H9 (cell line): ENCODE measurements at regions not wholly inside any gene's neighbourhood (a gene's known extent, or its start where the extent isn't known, plus 50 kb on each side); places are given as distances from the start of the nearest gene placed in this dataset.

Experiments used
- DNase-seq: peaks from one replicate; pipeline ENCODE4 v3.0.0-alpha.2; 2017
- H2AFZ ChIP-seq: one replicate; pipeline ENCODE4 v1.6.1; 2013; ENCODE audit warnings: mild to moderate bottlenecking, low read length, control low read depth, moderate library complexity
- H2AK5ac ChIP-seq: 2 replicates; pipeline ENCODE4 v1.6.1; 2013; ENCODE audit warnings: low read length, control low read depth, mixed read lengths; ENCODE audit not compliant: insufficient read length
- H2BK120ac ChIP-seq: one replicate; pipeline ENCODE4 v1.6.1; 2013; ENCODE audit warnings: low read depth, mild to moderate bottlenecking, low read length, control low read depth, inconsistent platforms; ENCODE audit not compliant: poor library complexity, severe bottlenecking
- H2BK12ac ChIP-seq: 2 replicates; pipeline ENCODE4 v1.6.1; 2013; ENCODE audit warnings: low read length, control low read depth, mixed read lengths, low read depth; ENCODE audit not compliant: insufficient read length
- H2BK15ac ChIP-seq: 2 replicates; pipeline ENCODE4 v1.6.1; 2013; ENCODE audit warnings: low read depth, low read length, control low read depth
- H2BK20ac ChIP-seq: one replicate; pipeline ENCODE4 v1.6.1; 2013; ENCODE audit warnings: low read depth, mild to moderate bottlenecking, low read length, control low read depth, inconsistent platforms; ENCODE audit not compliant: poor library complexity, severe bottlenecking
- H2BK5ac ChIP-seq: 2 replicates; pipeline ENCODE4 v1.6.1; 2013; ENCODE audit warnings: low read length, control low read depth, mixed read lengths; ENCODE audit not compliant: insufficient read length
- H3K14ac ChIP-seq: 2 replicates; pipeline ENCODE4 v1.6.1; 2013; ENCODE audit warnings: low read length, control low read depth; ENCODE audit not compliant: insufficient read depth
- H3K18ac ChIP-seq: 2 replicates; pipeline ENCODE4 v1.6.1; 2013; ENCODE audit warnings: low read depth, mild to moderate bottlenecking, mixed read lengths, low read length, control low read depth; ENCODE audit not compliant: insufficient read length
- H3K23ac ChIP-seq: 2 replicates; pipeline ENCODE4 v1.6.1; 2013; ENCODE audit warnings: low read length, control low read depth, mixed read lengths, low read depth; ENCODE audit not compliant: insufficient read length
- H3K23me2 ChIP-seq: 2 replicates; pipeline ENCODE4 v1.6.1; 2013; ENCODE audit warnings: low read depth, mild to moderate bottlenecking, mixed read lengths, low read length, control low read depth; ENCODE audit not compliant: insufficient read length, poor library complexity, severe bottlenecking
- H3K27ac ChIP-seq: 2 replicates; pipeline ENCODE4 v1.5.1; 2013; ENCODE audit warnings: low read length, control low read depth, mixed read lengths, low read depth; ENCODE audit not compliant: insufficient read length
- H3K27me3 ChIP-seq: 2 replicates; pipeline ENCODE4 v1.6.1; 2013; ENCODE audit warnings: low read length, control low read depth, inconsistent platforms; ENCODE audit not compliant: insufficient read depth
- H3K4ac ChIP-seq: 2 replicates; pipeline ENCODE4 v1.6.1; 2013; ENCODE audit warnings: low read depth, mild to moderate bottlenecking, control low read depth, inconsistent platforms, low read length, moderate library complexity
- H3K4me1 ChIP-seq: 2 replicates; pipeline ENCODE4 v1.6.1; 2013; ENCODE audit warnings: low read length, control low read depth, inconsistent platforms; ENCODE audit not compliant: insufficient read depth
- H3K4me2 ChIP-seq: 2 replicates; pipeline ENCODE4 v1.6.1; 2013; ENCODE audit warnings: low read length, control low read depth, mixed read lengths; ENCODE audit not compliant: insufficient read length, insufficient read depth
- H3K56ac ChIP-seq: 2 replicates; pipeline ENCODE4 v1.6.1; 2013; ENCODE audit warnings: low read depth, mild to moderate bottlenecking, mixed read lengths, low read length, control low read depth; ENCODE audit not compliant: insufficient read length
- H3K79me1 ChIP-seq: 2 replicates; pipeline ENCODE4 v1.6.1; 2013; ENCODE audit warnings: low read depth, mild to moderate bottlenecking, moderate library complexity, low read length, control low read depth, inconsistent platforms; ENCODE audit not compliant: insufficient read depth, poor library complexity, severe bottlenecking
- H3K79me2 ChIP-seq: 2 replicates; pipeline ENCODE4 v1.6.1; 2013; ENCODE audit warnings: low read length, control low read depth, inconsistent platforms; ENCODE audit not compliant: insufficient read depth
- H3K9ac ChIP-seq: 2 replicates; pipeline ENCODE4 v1.6.1; 2013; ENCODE audit warnings: low read length, control low read depth, mixed read lengths; ENCODE audit not compliant: insufficient read length; ENCODE audit errors: extremely low read depth
- H3K9me3 ChIP-seq: one replicate; pipeline ENCODE4 v1.6.1; 2013; ENCODE audit warnings: low read depth, low read length, inconsistent platforms; ENCODE audit not compliant: control insufficient read depth
- H3T11ph ChIP-seq: one replicate; pipeline ENCODE4 v1.6.1; 2013; ENCODE audit warnings: mild to moderate bottlenecking, low read length, control low read depth, inconsistent platforms
- H4K20me1 ChIP-seq: one replicate; pipeline ENCODE4 v1.6.1; 2013; ENCODE audit not compliant: control insufficient read depth, insufficient read length, insufficient read depth
- H4K5ac ChIP-seq: 2 replicates; pipeline ENCODE4 v1.6.1; 2013; ENCODE audit warnings: low read depth, mild to moderate bottlenecking, mixed read lengths, low read length, control low read depth; ENCODE audit not compliant: insufficient read length
- H4K8ac ChIP-seq: replicated peaks from 2 replicates; pipeline ENCODE4 v1.6.1; 2013; ENCODE audit warnings: low read length, control low read depth, mixed read lengths, low read depth; ENCODE audit not compliant: insufficient read length
- H4K91ac ChIP-seq: 2 replicates; pipeline ENCODE4 v1.6.1; 2013; ENCODE audit warnings: low read depth, mild to moderate bottlenecking, moderate library complexity, mixed read lengths, low read length, control low read depth; ENCODE audit not compliant: insufficient read length
- H3K27ac Mint-ChIP-seq, 3 experiments: 2 replicates in 2 of 3; 3 replicates in 1 of 3; pipeline ENCODE4 v1.8.0; 2020 to 2021; ENCODE audit warnings: mixed read lengths in 3 of 3, mild to moderate bottlenecking in 1 of 3, moderate library complexity in 1 of 3
- H3K27me3 Mint-ChIP-seq: 2 replicates; pipeline ENCODE4 v1.8.0; 2021; ENCODE audit warnings: low read depth, mild to moderate bottlenecking, moderate library complexity, mixed read lengths
- H3K36me3 Mint-ChIP-seq, 3 experiments: 2 replicates in 2 of 3; 3 replicates in 1 of 3; pipeline ENCODE4 v1.8.0; 2020 to 2021; ENCODE audit warnings: low read depth in 3 of 3, mixed read lengths in 3 of 3; ENCODE audit not compliant: insufficient read depth in 1 of 3
- H3K4me1 Mint-ChIP-seq, 2 experiments: 2 replicates each; pipeline ENCODE4 v1.8.0; 2020; ENCODE audit warnings: mixed read lengths in 2 of 2
- H3K4me3 Mint-ChIP-seq, 2 experiments: 2 replicates in 1 of 2; 3 replicates in 1 of 2; pipeline ENCODE4 v1.8.0; 2020 to 2021; ENCODE audit warnings: mild to moderate bottlenecking in 2 of 2, mixed read lengths in 2 of 2, moderate library complexity in 1 of 2
- H3K9me3 Mint-ChIP-seq, 2 experiments: 2 replicates in 1 of 2; 3 replicates in 1 of 2; pipeline ENCODE4 v1.8.0; 2020; ENCODE audit warnings: mild to moderate bottlenecking in 2 of 2, mixed read lengths in 2 of 2, moderate library complexity in 1 of 2
- CTCF ChIP-seq: fragments of 200-600 bp; sonication (generic); conservative IDR thresholded peaks from 3 replicates; pipeline ENCODE4 v1.8.0; 2021; ENCODE audit warnings: antibody characterized with exemption, mild to moderate bottlenecking
- WGBS: extraction: QIAGEN DNeasy Blood & Tissue Kit; methylation state at CpG from one replicate; pipeline ENCODE4 v1.1.7; 2013; ENCODE audit warnings: missing lambda C conversion rate, low lambda C conversion rate, mixed read lengths; ENCODE audit not compliant: insufficient read length; ENCODE audit errors: extremely low coverage; 5-methylcytosine and 5-hydroxymethylcytosine counted together

GRCh38 chr9:90300611-90301276, 341.9 kb downstream of the DIRAS2 start:
- Mint-ChIP-seq H3K36me3 (no peaks in the 10 kb centered on the region), H3K4me3 (no peak overlapping the region), H3K4me1 (peaks cover 0 to 3% of the 10 kb centered on the region in 2 experiments; a peak in 1 of 4 replicates), H3K9me3 (no peaks in the 10 kb centered on the region), H3K27ac (no peak overlapping the region), H3K27me3 (no peaks in the 10 kb centered on the region)
- no peak overlapping the region for H2BK120ac ChIP-seq
- H3K79me2 ChIP-seq = no peaks in the 10 kb centered on the region
- H3T11ph ChIP-seq = no peak overlapping the region
- no peak overlapping the region for H3K4ac ChIP-seq
- no peak overlapping the region for H3K18ac ChIP-seq
- H3K14ac ChIP-seq = no peak overlapping the region
- no peaks in the 10 kb centered on the region for H4K20me1 ChIP-seq
- no peaks in the 10 kb centered on the region for H3K79me1 ChIP-seq
- no peak overlapping the region for H2AFZ ChIP-seq
- H3K9ac ChIP-seq = no peak overlapping the region
- no peak for DNase-seq
- H2BK20ac ChIP-seq = no peak overlapping the region
- no peak overlapping the region for H3K56ac ChIP-seq
- no peak overlapping the region for H2BK5ac ChIP-seq
- no peaks in the 10 kb centered on the region for H3K9me3 ChIP-seq
- WGBS = no CpG with 5 or more reads among the region's 3 CpGs
- no peak overlapping the region for H2BK12ac ChIP-seq
- no peak overlapping the region for H3K4me2 ChIP-seq
- no peaks in the 10 kb centered on the region for H3K23me2 ChIP-seq
- TF ChIP-seq CTCF = no peak
- H3K27ac ChIP-seq = no peak overlapping the region
- no peaks in the 10 kb centered on the region for H3K27me3 ChIP-seq
- H3K4me1 ChIP-seq = no peaks in the 10 kb centered on the region
- H4K8ac ChIP-seq = no peak overlapping the region
- no peak overlapping the region for H3K23ac ChIP-seq
- H2AK5ac ChIP-seq = no peak overlapping the region
- H4K91ac ChIP-seq = no peak overlapping the region
- no peak overlapping the region for H4K5ac ChIP-seq
- no peak overlapping the region for H2BK15ac ChIP-seq
